ENCODE measurements at regions not wholly inside any gene's neighbourhood (a gene's known extent, or its start where the extent isn't known, plus 50 kb on each side); places are given as distances from the start of the nearest gene placed in this dataset.

- TF ChIP-seq, protein P1, sequence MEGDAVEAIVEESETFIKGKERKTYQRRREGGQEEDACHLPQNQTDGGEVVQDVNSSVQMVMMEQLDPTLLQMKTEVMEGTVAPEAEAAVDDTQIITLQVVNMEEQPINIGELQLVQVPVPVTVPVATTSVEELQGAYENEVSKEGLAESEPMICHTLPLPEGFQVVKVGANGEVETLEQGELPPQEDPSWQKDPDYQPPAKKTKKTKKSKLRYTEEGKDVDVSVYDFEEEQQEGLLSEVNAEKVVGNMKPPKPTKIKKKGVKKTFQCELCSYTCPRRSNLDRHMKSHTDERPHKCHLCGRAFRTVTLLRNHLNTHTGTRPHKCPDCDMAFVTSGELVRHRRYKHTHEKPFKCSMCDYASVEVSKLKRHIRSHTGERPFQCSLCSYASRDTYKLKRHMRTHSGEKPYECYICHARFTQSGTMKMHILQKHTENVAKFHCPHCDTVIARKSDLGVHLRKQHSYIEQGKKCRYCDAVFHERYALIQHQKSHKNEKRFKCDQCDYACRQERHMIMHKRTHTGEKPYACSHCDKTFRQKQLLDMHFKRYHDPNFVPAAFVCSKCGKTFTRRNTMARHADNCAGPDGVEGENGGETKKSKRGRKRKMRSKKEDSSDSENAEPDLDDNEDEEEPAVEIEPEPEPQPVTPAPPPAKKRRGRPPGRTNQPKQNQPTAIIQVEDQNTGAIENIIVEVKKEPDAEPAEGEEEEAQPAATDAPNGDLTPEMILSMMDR (IDR thresholded peaks at IDR 0.05): no peak
- TF ChIP-seq ZC3H11A (IDR thresholded peaks at IDR 0.05): no peak
- TF ChIP-seq HEYL (CRISPR knock-in tag; IDR thresholded peaks at IDR 0.05): no peak
- TF ChIP-seq, protein P2, sequence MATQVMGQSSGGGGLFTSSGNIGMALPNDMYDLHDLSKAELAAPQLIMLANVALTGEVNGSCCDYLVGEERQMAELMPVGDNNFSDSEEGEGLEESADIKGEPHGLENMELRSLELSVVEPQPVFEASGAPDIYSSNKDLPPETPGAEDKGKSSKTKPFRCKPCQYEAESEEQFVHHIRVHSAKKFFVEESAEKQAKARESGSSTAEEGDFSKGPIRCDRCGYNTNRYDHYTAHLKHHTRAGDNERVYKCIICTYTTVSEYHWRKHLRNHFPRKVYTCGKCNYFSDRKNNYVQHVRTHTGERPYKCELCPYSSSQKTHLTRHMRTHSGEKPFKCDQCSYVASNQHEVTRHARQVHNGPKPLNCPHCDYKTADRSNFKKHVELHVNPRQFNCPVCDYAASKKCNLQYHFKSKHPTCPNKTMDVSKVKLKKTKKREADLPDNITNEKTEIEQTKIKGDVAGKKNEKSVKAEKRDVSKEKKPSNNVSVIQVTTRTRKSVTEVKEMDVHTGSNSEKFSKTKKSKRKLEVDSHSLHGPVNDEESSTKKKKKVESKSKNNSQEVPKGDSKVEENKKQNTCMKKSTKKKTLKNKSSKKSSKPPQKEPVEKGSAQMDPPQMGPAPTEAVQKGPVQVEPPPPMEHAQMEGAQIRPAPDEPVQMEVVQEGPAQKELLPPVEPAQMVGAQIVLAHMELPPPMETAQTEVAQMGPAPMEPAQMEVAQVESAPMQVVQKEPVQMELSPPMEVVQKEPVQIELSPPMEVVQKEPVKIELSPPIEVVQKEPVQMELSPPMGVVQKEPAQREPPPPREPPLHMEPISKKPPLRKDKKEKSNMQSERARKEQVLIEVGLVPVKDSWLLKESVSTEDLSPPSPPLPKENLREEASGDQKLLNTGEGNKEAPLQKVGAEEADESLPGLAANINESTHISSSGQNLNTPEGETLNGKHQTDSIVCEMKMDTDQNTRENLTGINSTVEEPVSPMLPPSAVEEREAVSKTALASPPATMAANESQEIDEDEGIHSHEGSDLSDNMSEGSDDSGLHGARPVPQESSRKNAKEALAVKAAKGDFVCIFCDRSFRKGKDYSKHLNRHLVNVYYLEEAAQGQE (IDR thresholded peaks at IDR 0.05): no peak
- no peak for TF ChIP-seq MYC (IDR thresholded peaks at IDR 0.05; ENCODE audit: borderline replicate concordance, low read length)
- no peak for TF ChIP-seq CBX2 (IDR thresholded peaks at IDR 0.05; ENCODE audit: borderline replicate concordance, low read depth)
- TF ChIP-seq SREBF2 (IDR thresholded peaks at IDR 0.05): no peak
- no peak for TF ChIP-seq POLR2A (IDR thresholded peaks at IDR 0.05; ENCODE audit: low read length)
- TF ChIP-seq, protein P3, sequence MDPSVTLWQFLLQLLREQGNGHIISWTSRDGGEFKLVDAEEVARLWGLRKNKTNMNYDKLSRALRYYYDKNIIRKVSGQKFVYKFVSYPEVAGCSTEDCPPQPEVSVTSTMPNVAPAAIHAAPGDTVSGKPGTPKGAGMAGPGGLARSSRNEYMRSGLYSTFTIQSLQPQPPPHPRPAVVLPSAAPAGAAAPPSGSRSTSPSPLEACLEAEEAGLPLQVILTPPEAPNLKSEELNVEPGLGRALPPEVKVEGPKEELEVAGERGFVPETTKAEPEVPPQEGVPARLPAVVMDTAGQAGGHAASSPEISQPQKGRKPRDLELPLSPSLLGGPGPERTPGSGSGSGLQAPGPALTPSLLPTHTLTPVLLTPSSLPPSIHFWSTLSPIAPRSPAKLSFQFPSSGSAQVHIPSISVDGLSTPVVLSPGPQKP (IDR thresholded peaks at IDR 0.05; ENCODE audit: low read depth, low read length): no peak
- no peak for TF ChIP-seq KDM1A (IDR thresholded peaks at IDR 0.05; ENCODE audit: low read depth)
- TF ChIP-seq RCOR1 (IDR thresholded peaks at IDR 0.05; ENCODE audit: low read depth, low read length): no peak
- no peak for TF ChIP-seq CEBPB (IDR thresholded peaks at IDR 0.05)
- TF ChIP-seq, protein P4, sequence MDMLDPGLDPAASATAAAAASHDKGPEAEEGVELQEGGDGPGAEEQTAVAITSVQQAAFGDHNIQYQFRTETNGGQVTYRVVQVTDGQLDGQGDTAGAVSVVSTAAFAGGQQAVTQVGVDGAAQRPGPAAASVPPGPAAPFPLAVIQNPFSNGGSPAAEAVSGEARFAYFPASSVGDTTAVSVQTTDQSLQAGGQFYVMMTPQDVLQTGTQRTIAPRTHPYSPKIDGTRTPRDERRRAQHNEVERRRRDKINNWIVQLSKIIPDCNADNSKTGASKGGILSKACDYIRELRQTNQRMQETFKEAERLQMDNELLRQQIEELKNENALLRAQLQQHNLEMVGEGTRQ (IDR thresholded peaks at IDR 0.05): no peak
- TF ChIP-seq BHLHE40 (IDR thresholded peaks at IDR 0.05; ENCODE audit: low read depth, low read length): no peak
Observed at GRCh38 chr9:1875251-1875851, 139.8 kb upstream of the SMARCA2 start.

Data from A549 (cell line).